NCI-H2171 (cell line): ENCODE measurements at regions not wholly inside any gene's neighbourhood (a gene's known extent, or its start where the extent isn't known, plus 50 kb on each side); places are given as distances from the start of the nearest gene placed in this dataset.
A peak's percentile ranks its signal among the peaks of the same experiment; 100 is the strongest.

Source experiments
- DNase-seq: peaks from one replicate; lab custom pipeline; 2025; lab: John Stamatoyannopoulos, UW

- DNase-seq = peak; percentile 30
Observed at GRCh38 chr6:6704103-6705060, 115.9 kb downstream of the LY86 start.

- DNase-seq = no peak
Observed at GRCh38 chr6:6705061-6705425, 116.5 kb downstream of the LY86 start.

DNA sequence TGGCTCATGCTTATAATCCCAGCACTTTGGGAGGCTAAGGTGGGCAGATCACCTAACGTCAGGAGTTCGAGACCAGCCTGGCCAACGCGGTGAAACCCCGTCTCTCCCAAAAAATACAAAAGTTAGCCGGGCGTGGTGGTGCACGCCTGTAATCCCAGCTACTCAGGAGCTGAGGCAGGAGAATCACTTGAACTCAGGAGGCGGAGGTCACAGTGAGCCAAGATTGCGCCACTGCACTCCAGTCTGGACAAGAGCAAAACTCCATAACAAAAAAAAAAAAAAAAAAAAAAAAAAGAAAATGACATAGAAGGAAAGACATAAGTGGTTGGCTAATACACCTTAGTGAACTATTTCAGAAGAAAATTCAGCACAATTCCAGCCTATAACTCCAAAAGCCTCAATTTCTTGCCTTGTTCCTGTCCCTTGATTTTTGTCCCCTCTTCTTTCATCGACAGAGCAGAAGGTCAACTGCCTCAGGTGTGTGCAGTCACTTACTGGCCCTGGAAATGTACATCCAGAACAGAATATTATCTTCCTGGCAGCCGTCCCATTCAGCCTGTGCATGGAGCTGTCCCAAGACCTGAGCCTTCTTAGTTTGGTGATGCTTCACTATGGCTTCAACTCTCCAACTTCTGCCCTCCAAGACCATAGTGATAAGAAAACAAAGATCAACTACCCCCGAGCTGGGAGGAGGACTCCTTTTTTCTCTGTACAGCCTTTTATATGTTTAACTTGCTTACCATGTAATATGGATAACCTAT is 117.6 kb downstream of the LY86 start:
- no peak for DNase-seq

- no peak for DNase-seq
Observed at GRCh38 chr6:6707143-6707542, 118.6 kb downstream of the LY86 start.

DNA sequence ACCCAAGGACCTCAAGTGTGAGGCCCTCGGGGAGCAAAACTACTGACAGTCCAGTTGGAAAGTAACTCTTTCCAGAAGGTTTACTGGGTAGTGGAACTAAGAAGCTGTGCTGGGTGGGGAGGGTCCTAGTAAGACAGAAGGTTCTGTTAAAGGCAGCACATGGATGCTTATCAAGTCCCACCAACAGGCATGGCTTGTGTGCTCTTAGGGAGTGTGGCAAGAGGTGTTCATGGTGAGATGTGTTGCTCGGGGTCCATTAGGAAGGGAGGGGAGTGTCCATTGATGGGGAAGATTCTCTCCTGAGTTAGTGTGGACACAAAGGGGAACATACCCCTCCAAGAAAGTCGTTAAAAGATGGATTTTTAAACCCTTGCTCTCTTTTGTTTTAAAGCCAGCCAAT is 120.6 kb downstream of the LY86 start:
- DNase-seq = no peak

- no peak for DNase-seq
Observed at GRCh38 chr6:6711031-6711785, 122.7 kb downstream of the LY86 start.

DNA sequence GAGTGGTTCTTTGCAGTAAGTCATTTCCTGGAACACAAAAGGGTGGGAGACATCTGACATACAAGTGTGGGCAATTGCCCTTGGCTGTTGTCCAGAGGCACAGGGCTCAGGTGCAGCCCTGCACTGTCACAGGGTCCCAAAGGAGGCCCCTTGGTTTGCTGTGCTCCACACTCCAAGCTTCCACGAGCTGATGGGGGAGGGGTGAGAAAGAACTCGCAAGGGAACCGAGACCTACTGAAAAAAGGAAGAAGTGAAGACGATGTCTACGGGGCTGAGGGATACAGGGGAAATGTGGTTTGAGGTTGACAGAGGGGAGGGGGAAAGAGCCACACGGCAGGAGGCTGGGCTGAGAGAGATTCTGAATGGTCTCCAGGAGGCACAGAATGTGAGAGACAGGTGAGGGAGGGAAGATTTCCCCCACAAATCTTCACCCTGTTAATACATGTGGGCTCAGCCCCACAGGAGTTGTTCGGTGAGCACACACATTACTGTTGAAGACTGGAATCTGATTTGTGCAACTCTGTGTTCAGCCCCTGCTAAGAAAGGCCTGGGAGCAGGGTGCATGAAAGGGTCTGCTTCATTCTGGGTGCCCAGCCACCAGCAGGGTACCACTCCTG is 123.4 kb downstream of the LY86 start:
- DNase-seq = peak; percentile 43

- DNase-seq = no peak
Observed at GRCh38 chr6:6712449-6713403, 124.2 kb downstream of the LY86 start.

DNA sequence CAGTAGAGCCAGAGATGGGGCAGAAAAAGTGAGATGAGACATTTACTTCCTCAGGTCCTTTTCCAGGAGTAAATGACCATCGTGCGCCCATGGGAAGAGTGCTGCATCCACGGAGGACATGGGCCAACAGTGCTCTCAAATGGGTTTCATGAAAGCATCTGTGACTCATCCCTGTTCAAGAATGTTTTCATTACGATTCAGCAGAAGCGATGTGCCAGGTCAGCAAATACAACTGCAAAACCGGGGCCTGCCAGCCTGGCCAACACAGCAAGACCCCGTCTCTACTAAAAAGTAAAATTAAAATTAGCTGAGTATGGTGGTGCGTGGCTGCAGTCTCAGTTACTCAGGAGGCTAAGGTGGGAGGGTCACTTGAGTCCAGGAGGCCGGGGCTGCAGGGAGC is 125.1 kb downstream of the LY86 start:
- no peak for DNase-seq

- no peak for DNase-seq
Observed at GRCh38 chr6:6714118-6714897, 125.8 kb downstream of the LY86 start.

DNA sequence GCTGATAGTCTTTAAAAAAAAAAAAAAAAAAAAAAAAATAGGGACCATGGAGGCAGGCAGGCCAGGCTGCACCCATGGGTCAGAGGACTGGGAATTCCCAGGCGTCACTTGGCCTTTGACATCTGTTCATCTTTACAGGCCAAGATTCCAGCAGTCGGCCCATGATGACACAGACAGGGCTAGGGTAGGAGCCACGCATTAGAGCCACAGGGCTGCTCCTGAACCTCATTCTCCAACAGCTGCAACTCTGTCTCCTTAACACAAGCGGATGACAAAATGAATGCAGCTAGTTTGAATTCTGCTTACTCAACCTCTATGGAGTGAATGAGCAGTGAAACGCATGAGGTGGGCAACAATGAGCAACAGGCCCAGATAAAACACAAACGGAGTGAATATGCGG is 126.4 kb downstream of the LY86 start:
- DNase-seq = no peak

- DNase-seq = no peak
Observed at GRCh38 chr6:6715465-6715864, 126.9 kb downstream of the LY86 start.

DNA sequence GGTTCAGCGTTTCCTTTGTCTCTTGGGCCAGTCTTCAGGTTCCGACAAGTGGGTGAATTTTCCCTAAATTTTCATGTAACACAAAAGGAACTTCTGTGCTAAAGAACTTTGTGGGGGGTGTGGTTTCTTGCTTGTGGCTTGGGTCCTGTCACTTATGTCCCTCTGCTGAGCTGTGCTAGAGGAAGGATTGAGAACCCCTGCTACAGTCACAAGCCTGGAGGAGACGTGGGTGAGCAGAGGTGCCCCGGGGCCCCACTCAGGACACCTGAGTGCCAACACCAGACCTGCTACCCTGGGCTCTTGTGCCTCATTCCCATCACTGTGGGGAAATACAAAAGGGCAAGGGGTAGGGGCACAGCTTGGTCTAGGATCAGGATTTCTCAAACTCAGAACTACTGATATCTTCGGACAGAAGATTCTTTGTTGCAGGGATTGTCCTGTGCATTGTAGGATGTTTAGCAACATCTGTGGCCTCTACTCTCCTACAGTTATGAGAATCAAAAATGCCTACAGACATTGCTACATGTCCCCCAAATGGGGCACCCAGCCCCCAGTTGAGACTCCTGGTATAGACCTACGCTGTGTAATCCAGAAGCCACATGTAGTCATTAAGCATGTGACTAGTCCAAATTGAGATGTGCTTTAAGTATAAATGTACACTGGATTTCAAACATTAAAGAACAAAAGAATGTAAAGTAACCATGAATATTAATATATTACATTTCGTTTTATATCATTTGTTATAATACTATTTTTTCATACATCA is 128.7 kb downstream of the LY86 start:
- DNase-seq = no peak

- DNase-seq = no peak
Observed at GRCh38 chr6:6717953-6718352, 129.4 kb downstream of the LY86 start.

GRCh38 chr6:6721606-6722005 is 133.1 kb downstream of the LY86 start:
- DNase-seq = peak; percentile 36

- no peak for DNase-seq
Observed at GRCh38 chr6:6722195-6722594, 133.7 kb downstream of the LY86 start.

- no peak for DNase-seq
Observed at GRCh38 chr6:6723361-6723760, 134.8 kb downstream of the LY86 start.

- DNase-seq = no peak
Observed at GRCh38 chr6:6723921-6724538, 135.5 kb downstream of the LY86 start.
